Hepatocyte (in vitro differentiated cells): ENCODE measurements at regions not wholly inside any gene's neighbourhood (a gene's known extent, or its start where the extent isn't known, plus 50 kb on each side); places are given as distances from the start of the nearest gene placed in this dataset.
A peak's percentile ranks its signal among the peaks of the same experiment; 100 is the strongest.

ENCODE experiments used
- DNase-seq: peaks from one replicate; pipeline ENCODE4 v3.0.0-alpha.2; 2016; ENCODE audit warnings: low spot score
- H2AFZ ChIP-seq: fragments of 200-600 bp; sonication (generic); 2 replicates; pipeline ENCODE4 v1.6.0; 2016; ENCODE audit warnings: antibody characterized with exemption, mild to moderate bottlenecking
- H3K27ac ChIP-seq: fragments of 200-600 bp; sonication (generic); 2 replicates; pipeline ENCODE4 v1.5.1; 2016; ENCODE audit warnings: mild to moderate bottlenecking
- H3K27me3 ChIP-seq: fragments of 200-600 bp; sonication (generic); 2 replicates; pipeline ENCODE4 v1.6.1; 2016
- H3K36me3 ChIP-seq: fragments of 200-600 bp; sonication (generic); replicated peaks from 2 replicates; pipeline ENCODE4 v1.5.1; 2016; ENCODE audit warnings: low read depth; ENCODE audit not compliant: insufficient read depth
- H3K4me1 ChIP-seq: fragments of 200-600 bp; sonication (generic); 2 replicates; pipeline ENCODE4 v1.5.1; 2016; ENCODE audit warnings: mild to moderate bottlenecking, moderate library complexity; ENCODE audit not compliant: insufficient read depth
- H3K4me2 ChIP-seq: fragments of 200-600 bp; sonication (generic); 2 replicates; pipeline ENCODE4 v1.6.0; 2016
- H3K4me3 ChIP-seq: fragments of 200-600 bp; sonication (generic); 2 replicates; pipeline ENCODE4 v1.5.1; 2016; ENCODE audit warnings: mild to moderate bottlenecking
- H3K79me2 ChIP-seq: fragments of 200-600 bp; sonication (generic); 2 replicates; pipeline ENCODE4 v1.6.0; 2017; ENCODE audit warnings: mild to moderate bottlenecking
- H3K9me2 ChIP-seq: fragments of 200-600 bp; sonication (generic); replicated peaks from 2 replicates; pipeline ENCODE4 v1.6.0; 2017; ENCODE audit warnings: mild to moderate bottlenecking; ENCODE audit not compliant: insufficient read depth
- H3K9me3 ChIP-seq: fragments of 200-600 bp; sonication (generic); 2 replicates; pipeline ENCODE4 v1.5.1; 2016; ENCODE audit warnings: low read depth, mild to moderate bottlenecking
- H4K20me1 ChIP-seq: fragments of 200-600 bp; sonication (generic); 2 replicates; pipeline ENCODE4 v1.6.0; 2016; ENCODE audit warnings: mild to moderate bottlenecking; ENCODE audit not compliant: insufficient read depth, poor library complexity, severe bottlenecking
- EZH2 ChIP-seq: fragments of 200-600 bp; sonication (generic); IDR thresholded peaks from 2 replicates; pipeline ENCODE4 v1.6.1; 2016; ENCODE audit warnings: antibody characterized with exemption, mild to moderate bottlenecking, borderline replicate concordance
- EZH2phosphoT487 ChIP-seq: fragments of 200-600 bp; sonication (generic); IDR thresholded peaks from one replicate; pipeline ENCODE4 v1.6.1; 2018; ENCODE audit warnings: antibody characterized with exemption, mild to moderate bottlenecking, low read depth, moderate library complexity; ENCODE audit not compliant: unreplicated experiment, severe bottlenecking
- WGBS: methylation state at CpG from one replicate; pipeline ENCODE4 v1.1.6; 2016; ENCODE audit warnings: low lambda C conversion rate; ENCODE audit errors: missing lambda C conversion rate; 5-methylcytosine and 5-hydroxymethylcytosine counted together
- TF ChIP-seq, protein P1 (sequence below): fragments of 200-600 bp; sonication (generic); IDR thresholded peaks from 2 replicates; pipeline ENCODE4 v1.5.1; 2016; ENCODE audit warnings: antibody characterized with exemption, mild to moderate bottlenecking; ENCODE audit not compliant: poor library complexity

DNA sequence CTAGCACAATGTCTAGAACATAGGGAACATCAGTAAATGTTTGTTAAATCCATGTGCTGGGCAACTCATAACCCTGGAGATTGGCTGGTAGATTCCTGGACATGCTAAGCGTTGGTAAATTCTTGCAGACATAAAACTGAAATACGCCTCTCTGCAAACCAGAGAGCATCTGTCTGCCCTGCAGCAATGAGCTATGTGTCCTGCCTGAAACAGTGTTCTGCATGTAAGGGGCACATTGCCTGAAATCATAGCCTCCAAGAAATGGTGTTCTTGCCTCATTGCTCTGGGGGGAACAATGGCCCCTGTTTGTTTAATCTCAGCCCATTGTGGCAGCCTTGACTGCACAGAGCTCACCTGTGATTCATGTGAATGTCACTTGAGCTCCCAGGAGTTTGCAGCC is 113.5 kb upstream of the CCL2 start:
- no peak for DNase-seq
- H3K79me2 ChIP-seq = no peaks in the 10 kb centered on the region
- 87% methylated on average over 2 of the region's 2 CpGs for WGBS

DNA sequence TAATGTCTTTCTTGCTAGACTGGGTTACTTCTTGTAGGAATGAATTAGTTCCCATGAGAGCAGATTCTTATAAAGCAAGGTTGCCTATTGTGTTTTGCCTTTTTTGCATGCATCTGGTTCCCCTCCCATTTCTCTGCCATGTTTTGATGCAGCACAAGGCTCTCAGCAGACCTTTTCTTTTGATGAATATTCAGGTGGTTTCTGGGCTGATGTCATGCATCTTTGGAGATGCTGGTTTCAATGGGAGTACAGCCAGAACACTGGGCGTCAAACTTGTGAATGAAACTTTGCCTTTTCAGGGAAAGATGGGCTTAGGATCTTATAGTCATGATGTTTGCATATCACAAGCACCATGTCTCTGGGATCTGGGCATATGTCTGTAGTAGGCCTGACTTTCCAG is 111.7 kb upstream of the CCL2 start:
- TF ChIP-seq EZH2 = no peak
- no peak for TF ChIP-seq EZH2phosphoT487
- TF ChIP-seq, protein P1, sequence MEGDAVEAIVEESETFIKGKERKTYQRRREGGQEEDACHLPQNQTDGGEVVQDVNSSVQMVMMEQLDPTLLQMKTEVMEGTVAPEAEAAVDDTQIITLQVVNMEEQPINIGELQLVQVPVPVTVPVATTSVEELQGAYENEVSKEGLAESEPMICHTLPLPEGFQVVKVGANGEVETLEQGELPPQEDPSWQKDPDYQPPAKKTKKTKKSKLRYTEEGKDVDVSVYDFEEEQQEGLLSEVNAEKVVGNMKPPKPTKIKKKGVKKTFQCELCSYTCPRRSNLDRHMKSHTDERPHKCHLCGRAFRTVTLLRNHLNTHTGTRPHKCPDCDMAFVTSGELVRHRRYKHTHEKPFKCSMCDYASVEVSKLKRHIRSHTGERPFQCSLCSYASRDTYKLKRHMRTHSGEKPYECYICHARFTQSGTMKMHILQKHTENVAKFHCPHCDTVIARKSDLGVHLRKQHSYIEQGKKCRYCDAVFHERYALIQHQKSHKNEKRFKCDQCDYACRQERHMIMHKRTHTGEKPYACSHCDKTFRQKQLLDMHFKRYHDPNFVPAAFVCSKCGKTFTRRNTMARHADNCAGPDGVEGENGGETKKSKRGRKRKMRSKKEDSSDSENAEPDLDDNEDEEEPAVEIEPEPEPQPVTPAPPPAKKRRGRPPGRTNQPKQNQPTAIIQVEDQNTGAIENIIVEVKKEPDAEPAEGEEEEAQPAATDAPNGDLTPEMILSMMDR = no peak
- Histone ChIP-seq H3K79me2 (no peaks in the 10 kb centered on the region), H3K4me1 (no peaks in the 10 kb centered on the region), H3K4me2 (no peak overlapping the region), H3K9me3 (no peaks in the 10 kb centered on the region), H2AFZ (no peak overlapping the region), H4K20me1 (no peaks in the 10 kb centered on the region), H3K4me3 (no peak overlapping the region), H3K36me3 (no peaks in the 10 kb centered on the region), H3K27ac (no peak overlapping the region), H3K9me2 (no peaks in the 10 kb centered on the region), H3K27me3 (peaks cover 7% of the 10 kb centered on the region)
- 100% methylated on average over 1 of the region's 1 CpG for WGBS
- no peak for DNase-seq

More for the DNA sequence above, 113.5 kb upstream of the CCL2 start:
- no peaks in the 10 kb centered on the region for H3K9me2 ChIP-seq
- no peaks in the 10 kb centered on the region for H3K9me3 ChIP-seq
- H3K4me2 ChIP-seq = no peak overlapping the region
- no peak overlapping the region for H3K4me3 ChIP-seq
- H4K20me1 ChIP-seq = no peaks in the 10 kb centered on the region
- TF ChIP-seq EZH2 = no peak
- TF ChIP-seq EZH2phosphoT487 = no peak
- TF ChIP-seq, protein P1 = no peak
- H3K4me1 ChIP-seq = no peaks in the 10 kb centered on the region
- H3K27me3 ChIP-seq = peaks cover 5% of the 10 kb centered on the region
- no peaks in the 10 kb centered on the region for H3K36me3 ChIP-seq
- no peak overlapping the region for H2AFZ ChIP-seq
- no peak overlapping the region for H3K27ac ChIP-seq

DNA sequence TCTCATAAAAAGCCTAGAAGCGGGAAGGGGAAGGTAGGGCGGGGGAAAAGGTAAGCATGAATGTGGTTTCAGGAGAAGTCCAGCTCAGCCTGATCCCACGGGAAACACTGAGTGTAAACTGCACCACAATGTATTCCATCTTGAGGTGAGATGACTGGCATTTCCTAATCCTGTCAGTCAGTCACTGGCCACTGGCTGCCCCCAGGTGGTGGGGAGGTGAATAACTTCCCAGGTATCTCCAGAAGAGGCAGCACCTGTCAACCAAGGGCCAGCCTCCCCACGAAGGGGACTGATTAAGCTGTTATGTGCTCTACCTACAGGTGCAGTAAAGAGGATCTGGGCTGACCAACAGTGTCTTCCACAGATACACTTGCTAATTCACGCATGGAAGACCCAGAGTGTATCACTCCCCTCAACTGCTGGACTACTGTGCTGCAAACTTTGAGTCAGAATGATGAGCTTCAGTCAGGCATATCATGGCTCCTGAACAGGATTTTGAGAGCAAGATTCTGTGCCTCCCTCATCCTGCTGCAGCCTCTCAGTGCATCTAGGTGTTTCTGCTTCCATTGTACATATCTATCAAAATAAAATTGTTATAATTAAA is 108.5 kb upstream of the CCL2 start:
- H3K4me1 ChIP-seq = no peaks in the 10 kb centered on the region
- H2AFZ ChIP-seq = no peak overlapping the region
- WGBS = 36% methylated on average over 5 of the region's 5 CpGs
- TF ChIP-seq EZH2 = no peak
- TF ChIP-seq, protein P1 = peak; percentile 60
- peaks cover 2% of the 10 kb centered on the region for H3K27me3 ChIP-seq
- H4K20me1 ChIP-seq = no peaks in the 10 kb centered on the region
- no peaks in the 10 kb centered on the region for H3K9me2 ChIP-seq
- H3K9me3 ChIP-seq = no peaks in the 10 kb centered on the region
- H3K4me3 ChIP-seq = no peak overlapping the region
- H3K79me2 ChIP-seq = no peaks in the 10 kb centered on the region
- no peak overlapping the region for H3K27ac ChIP-seq
- H3K4me2 ChIP-seq = no peak overlapping the region
- H3K36me3 ChIP-seq = no peaks in the 10 kb centered on the region
- peak; percentile 79 for DNase-seq

DNA sequence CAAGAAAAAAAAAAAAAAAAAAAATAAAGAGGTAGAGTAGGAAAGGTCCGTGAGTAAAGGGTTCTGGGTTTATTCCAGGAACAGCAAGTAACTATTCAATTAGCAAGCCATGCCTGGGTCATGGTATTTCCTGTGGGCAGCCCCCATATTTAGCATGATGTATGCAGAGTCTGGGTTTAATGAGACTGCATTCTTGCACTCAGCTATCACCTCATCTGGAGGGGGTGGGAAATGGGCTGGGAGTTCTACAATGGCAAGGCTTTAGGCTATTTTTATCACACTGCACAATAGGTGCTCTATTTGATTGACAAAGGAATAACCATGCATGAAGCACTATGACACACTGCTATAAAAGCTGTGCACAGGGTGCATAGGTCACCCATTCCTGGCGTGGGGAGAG is 104.0 kb upstream of the CCL2 start:
- Histone ChIP-seq H4K20me1 (no peaks in the 10 kb centered on the region), H3K4me3 (no peak overlapping the region), H3K36me3 (no peaks in the 10 kb centered on the region), H3K27ac (no peak overlapping the region), H3K4me2 (no peak overlapping the region), H3K4me1 (no peaks in the 10 kb centered on the region), H3K27me3 (peaks cover 38% of the 10 kb centered on the region), H3K9me2 (no peaks in the 10 kb centered on the region), H3K9me3 (no peaks in the 10 kb centered on the region), H2AFZ (no peak overlapping the region), H3K79me2 (no peaks in the 10 kb centered on the region)
- no peak for TF ChIP-seq EZH2
- no peak for TF ChIP-seq EZH2phosphoT487
- TF ChIP-seq, protein P1 = no peak
- no peak for DNase-seq
- WGBS = 70% methylated on average over 2 of the region's 2 CpGs
